ENCODE measurements at regions not wholly inside any gene's neighbourhood (a gene's known extent, or its start where the extent isn't known, plus 50 kb on each side); places are given as distances from the start of the nearest gene placed in this dataset.

GRCh38 chrX:104351173-104351769 is 96.5 kb upstream of the ESX1 start:
- DNase-seq = no peak
- Mint-ChIP-seq H3K9me3 (peaks cover 16% of the 10 kb centered on the region), H3K27me3 (ENCODE audit: low read depth, poor library complexity) (no peaks in the 10 kb centered on the region), H3K27ac (no peak overlapping the region), H3K4me3 (no peak overlapping the region), H3K4me1 (no peaks in the 10 kb centered on the region), H3K36me3 (ENCODE audit: low read depth) (no peaks in the 10 kb centered on the region)
- no peak for TF ChIP-seq CTCF (IDR thresholded peaks at IDR 0.05)

DNA sequence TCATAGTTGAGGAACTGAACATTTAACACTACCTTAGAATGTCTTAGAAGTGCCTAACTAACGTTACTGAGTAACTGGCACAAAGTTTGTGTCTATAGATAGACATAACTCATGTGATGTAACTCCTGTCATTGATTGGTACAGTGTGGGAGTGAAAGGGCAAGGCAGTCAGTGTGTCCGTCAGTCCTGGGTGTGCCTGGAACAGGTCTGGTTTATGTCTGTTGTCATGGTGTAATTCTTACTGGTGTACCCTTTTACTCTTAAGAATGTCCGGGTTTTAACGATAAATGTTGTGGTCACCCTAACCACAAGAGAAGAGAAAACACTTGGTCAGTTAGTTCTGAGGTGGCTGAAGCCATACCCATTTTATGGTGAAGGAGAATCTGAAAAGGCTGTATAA is 93.1 kb upstream of the ESX1 start:
- DNase-seq = no peak

DNA sequence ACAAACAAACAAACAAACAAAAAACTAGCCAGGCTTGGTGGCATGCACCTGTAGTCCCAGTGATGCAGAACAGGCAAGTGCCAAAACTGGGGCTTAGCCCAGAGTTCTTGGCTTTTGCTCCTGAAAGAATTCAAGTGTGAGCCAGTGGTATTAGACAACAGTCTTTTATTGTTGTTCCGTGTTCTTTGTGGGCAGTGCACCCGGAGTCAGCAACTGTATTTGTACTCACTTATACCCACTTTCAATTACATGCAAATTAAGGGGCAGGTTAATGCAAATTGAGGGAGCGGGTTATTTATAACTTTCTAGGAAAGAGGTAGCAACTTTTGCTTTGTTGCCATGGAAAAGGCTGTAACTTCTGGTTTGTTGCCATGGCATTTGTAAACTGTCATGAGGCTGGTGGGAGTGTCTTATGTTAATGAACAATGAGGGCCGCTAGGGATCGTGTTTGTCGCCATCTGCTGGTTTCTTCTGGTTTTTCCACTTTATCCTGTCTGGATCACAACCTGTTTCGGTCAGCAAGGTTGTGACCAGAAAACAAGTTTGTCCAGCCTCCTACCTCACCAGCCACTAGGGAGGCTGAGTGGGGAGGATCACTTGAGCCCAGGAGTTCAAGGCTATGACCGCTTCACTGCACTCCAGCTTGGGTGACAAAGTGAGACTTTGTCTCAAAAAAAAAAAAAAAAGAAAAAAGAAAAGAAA is 88.8 kb upstream of the ESX1 start:
- Mint-ChIP-seq H3K27ac (no peak overlapping the region), H3K9me3 (peaks cover 24% of the 10 kb centered on the region), H3K4me1 (no peaks in the 10 kb centered on the region), H3K36me3 (ENCODE audit: low read depth) (no peaks in the 10 kb centered on the region), H3K4me3 (no peak overlapping the region), H3K27me3 (ENCODE audit: low read depth, poor library complexity) (peaks cover 4% of the 10 kb centered on the region)
- TF ChIP-seq CTCF (IDR thresholded peaks at IDR 0.05) = peak; percentile 43
- DNase-seq = peak; percentile 34

More for the DNA sequence above, 93.1 kb upstream of the ESX1 start:
- Mint-ChIP-seq H3K4me3 (no peak overlapping the region), H3K27me3 (ENCODE audit: low read depth, poor library complexity) (peaks cover 4% of the 10 kb centered on the region), H3K9me3 (peaks cover 17% of the 10 kb centered on the region), H3K36me3 (ENCODE audit: low read depth) (no peaks in the 10 kb centered on the region), H3K4me1 (no peaks in the 10 kb centered on the region), H3K27ac (no peak overlapping the region)
- TF ChIP-seq CTCF (IDR thresholded peaks at IDR 0.05) = no peak

- Mint-ChIP-seq H3K4me1 (no peaks in the 10 kb centered on the region), H3K27ac (no peak overlapping the region), H3K36me3 (ENCODE audit: low read depth) (no peaks in the 10 kb centered on the region), H3K4me3 (no peak overlapping the region), H3K9me3 (peaks cover 18% of the 10 kb centered on the region), H3K27me3 (ENCODE audit: low read depth, poor library complexity) (peaks cover 4% of the 10 kb centered on the region)
- no peak for DNase-seq
- TF ChIP-seq CTCF (IDR thresholded peaks at IDR 0.05) = no peak
These were observed 87.3 kb upstream of the ESX1 start for GRCh38 chrX:104342065-104342464.

DNA sequence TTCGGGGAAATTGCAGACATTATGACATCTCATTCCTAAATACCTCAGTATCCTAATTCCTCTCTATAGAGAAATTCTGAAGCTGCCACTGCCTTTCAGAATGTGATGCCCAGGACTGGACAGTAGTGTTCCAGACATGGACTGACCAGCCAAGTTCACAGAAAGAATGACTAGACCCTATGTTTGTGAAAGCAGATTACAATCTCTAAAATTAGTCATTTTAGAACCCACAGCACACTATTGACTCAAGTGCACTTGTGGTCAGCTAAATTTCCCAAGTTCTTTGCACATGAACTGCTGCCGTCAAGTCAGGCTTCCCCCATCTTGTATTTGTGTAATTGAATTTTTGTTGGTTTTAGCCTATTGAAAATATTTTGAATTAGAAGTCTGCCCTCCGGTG is 81.0 kb upstream of the ESX1 start:
- Mint-ChIP-seq H3K4me3 (no peak overlapping the region), H3K4me1 (no peaks in the 10 kb centered on the region), H3K27ac (no peak overlapping the region), H3K9me3 (peaks cover 5% of the 10 kb centered on the region), H3K36me3 (ENCODE audit: low read depth) (no peaks in the 10 kb centered on the region), H3K27me3 (ENCODE audit: low read depth, poor library complexity) (no peaks in the 10 kb centered on the region)
- no peak for DNase-seq
- no peak for TF ChIP-seq CTCF (IDR thresholded peaks at IDR 0.05)

GRCh38 chrX:104334971-104335370 is 80.2 kb upstream of the ESX1 start:
- DNase-seq = no peak
- Mint-ChIP-seq H3K4me3 (no peak overlapping the region), H3K4me1 (no peaks in the 10 kb centered on the region), H3K9me3 (no peaks in the 10 kb centered on the region), H3K27ac (no peak overlapping the region), H3K36me3 (ENCODE audit: low read depth) (no peaks in the 10 kb centered on the region), H3K27me3 (ENCODE audit: low read depth, poor library complexity) (no peaks in the 10 kb centered on the region)
- no peak for TF ChIP-seq CTCF (IDR thresholded peaks at IDR 0.05)
